AG10803 (cell line): ENCODE measurements at regions not wholly inside any gene's neighbourhood (a gene's known extent, or its start where the extent isn't known, plus 50 kb on each side); places are given as distances from the start of the nearest gene placed in this dataset.

Experiments
- DNase-seq: peaks from one replicate; pipeline ENCODE4 v3.0.0; 2010; ENCODE audit warnings: low read depth
- H3K4me3 ChIP-seq: 2 replicates; pipeline ENCODE4 v1.5.1; 2011; ENCODE audit warnings: mild to moderate bottlenecking, low read length, control low read depth
- TF ChIP-seq, protein P1 (sequence below): conservative IDR thresholded peaks from 2 replicates; pipeline ENCODE4 v1.5.1; 2011; ENCODE audit warnings: mild to moderate bottlenecking, low read length, control low read depth, inconsistent platforms

DNA sequence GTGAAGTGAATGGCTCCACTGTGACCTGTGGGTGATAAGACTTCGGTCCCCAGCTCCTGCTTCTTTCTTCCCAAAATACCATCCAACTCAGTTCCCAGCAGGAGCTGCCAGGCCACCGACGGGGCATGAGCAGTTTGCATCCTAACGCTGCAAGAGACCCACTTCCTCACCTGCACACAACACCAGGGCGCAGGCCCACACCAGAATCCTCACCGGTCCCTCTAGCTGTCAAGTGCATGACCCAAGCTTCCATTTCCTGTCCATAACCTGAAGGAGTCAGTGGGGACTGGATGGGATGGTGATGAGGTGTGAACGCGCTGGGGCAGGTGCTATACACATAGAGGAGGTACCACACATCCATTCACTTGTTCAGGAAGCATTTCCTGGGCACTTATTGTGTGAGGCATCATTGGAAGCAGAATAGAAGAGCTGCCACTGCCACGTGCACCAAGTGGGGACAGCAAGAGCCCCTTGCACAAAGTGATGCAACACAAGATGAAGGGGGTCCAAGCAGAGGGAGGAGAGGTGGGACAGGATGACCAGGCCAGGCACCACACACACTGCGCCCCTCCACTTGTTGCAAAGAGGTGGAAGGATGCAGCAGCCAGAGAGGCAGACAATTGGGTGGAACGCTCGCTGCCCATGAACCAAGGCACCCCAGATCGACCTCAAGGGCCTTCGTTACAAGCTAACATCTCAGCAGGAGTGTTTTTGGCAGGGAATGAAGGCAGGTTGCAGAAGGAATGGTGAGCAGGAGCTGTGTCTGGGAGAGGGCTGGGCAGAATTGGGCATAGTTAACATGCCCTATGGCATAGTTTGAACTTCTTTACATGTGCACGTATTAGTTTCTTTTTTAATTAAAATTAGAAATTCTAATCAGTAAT lies 605.8 kb upstream of the MGMT start:
- TF ChIP-seq, protein P1, sequence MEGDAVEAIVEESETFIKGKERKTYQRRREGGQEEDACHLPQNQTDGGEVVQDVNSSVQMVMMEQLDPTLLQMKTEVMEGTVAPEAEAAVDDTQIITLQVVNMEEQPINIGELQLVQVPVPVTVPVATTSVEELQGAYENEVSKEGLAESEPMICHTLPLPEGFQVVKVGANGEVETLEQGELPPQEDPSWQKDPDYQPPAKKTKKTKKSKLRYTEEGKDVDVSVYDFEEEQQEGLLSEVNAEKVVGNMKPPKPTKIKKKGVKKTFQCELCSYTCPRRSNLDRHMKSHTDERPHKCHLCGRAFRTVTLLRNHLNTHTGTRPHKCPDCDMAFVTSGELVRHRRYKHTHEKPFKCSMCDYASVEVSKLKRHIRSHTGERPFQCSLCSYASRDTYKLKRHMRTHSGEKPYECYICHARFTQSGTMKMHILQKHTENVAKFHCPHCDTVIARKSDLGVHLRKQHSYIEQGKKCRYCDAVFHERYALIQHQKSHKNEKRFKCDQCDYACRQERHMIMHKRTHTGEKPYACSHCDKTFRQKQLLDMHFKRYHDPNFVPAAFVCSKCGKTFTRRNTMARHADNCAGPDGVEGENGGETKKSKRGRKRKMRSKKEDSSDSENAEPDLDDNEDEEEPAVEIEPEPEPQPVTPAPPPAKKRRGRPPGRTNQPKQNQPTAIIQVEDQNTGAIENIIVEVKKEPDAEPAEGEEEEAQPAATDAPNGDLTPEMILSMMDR = no peak
- no peak overlapping the region for H3K4me3 ChIP-seq
- no peak for DNase-seq

- TF ChIP-seq, protein P1 = no peak
- DNase-seq = no peak
These were observed 603.6 kb upstream of the MGMT start for GRCh38 chr10:128863411-128863810.

DNA sequence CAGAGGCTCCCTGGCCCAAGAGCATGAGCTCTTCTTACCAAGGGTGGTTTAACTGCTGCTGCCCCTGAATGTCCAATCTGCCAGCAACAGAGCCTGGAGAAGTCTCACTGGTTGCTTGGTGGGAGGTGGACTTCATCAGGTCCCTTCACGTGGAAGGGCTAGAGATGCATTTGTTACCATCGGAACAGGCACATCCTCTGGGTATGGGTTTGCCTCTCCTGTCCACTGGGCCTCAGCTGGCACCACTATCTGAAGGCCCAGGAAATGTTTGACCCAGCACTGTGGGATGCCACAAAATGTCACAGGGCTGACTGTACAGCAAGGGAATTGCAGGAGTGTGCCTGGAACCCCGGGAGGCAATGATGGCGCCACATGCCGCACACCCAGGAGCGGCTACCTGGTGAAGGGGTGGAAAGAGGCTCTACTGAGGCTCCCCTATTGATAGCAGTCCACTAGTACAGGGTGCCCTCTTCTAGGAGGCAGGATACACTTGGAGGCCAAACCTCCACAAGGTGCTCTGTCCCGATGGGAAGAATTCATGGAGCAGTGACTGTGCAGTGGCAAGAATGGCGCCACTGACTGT lies 603.1 kb upstream of the MGMT start:
- TF ChIP-seq, protein P1 = no peak
- no peak for DNase-seq
- no peak overlapping the region for H3K4me3 ChIP-seq

More at GRCh38 chr10:128863411-128863810, 603.6 kb upstream of the MGMT start:
- no peak overlapping the region for H3K4me3 ChIP-seq

DNA sequence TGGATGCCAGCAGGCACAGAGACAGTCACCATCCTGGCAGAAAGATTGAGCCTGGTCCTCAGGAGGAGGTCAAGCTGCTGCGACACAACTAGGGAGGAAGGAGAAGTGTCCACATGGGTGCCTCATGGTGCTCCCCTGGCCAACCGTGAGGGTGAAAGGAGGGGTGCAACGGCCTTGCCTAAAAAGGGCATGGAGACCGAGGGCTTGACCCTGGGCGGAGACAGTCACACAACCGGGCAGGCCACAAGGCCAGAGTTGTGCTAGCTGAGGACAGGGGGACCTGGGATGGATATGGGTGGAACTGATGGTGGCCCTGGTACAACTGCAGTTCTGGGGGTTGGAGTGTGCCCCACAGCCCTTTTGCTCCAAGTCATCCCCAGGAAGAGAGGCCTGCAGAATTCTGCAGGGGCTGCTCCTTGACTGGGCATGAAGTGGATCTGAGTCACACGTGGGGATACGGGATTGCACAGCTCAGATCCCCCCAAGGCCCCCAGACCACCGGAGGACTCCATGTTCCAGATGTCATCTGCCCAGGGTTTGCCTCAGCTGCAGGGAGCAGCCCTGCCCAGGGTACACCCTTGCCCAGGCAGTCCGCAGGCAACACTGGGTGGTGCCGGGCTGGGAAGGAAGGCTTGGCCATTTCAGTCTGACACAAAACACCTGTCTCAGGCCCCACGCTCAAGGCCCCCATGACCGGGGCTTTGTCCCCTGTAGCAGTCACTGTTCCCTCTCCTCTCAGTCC lies 602.3 kb upstream of the MGMT start:
- no peak for DNase-seq
- TF ChIP-seq, protein P1 = no peak
- H3K4me3 ChIP-seq = no peak overlapping the region

DNA sequence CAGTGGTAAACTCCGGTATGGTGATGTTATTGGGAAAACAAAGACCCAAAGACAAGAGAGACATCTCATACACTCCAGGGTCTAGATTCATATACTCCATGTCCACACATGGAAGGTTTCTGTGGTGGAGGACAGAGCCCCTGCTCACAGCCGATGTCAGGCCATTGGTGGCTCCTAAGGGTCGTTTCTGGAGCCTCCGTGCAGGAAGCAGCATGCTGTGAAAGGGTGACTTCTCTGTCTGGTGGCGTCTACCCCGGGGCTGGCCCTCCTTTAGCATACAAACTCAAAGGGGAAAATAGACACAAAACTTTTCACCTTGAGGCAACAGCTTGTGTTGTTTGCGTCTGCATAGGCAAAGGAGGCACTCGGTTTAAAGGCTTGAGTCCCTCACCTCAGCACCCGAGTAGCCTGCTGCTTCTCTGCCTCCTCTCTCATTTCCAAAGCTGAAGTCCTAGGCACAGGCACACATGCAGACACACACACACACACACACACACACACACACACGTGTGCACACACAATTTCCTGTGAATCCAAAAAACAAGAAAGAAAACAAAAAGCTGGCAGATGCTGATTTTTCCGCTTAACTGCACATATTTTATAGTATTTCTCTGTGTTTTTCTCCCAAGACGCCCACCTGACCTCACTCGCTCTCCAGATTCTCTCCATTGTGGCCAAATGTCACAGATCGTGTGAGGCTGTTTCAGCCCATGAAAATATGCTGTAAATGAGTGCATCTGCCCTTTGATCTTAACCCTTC lies 601.4 kb upstream of the MGMT start:
- TF ChIP-seq, protein P1 = no peak
- no peak overlapping the region for H3K4me3 ChIP-seq
- no peak for DNase-seq

- no peak overlapping the region for H3K4me3 ChIP-seq
- DNase-seq = no peak
- TF ChIP-seq, protein P1 = no peak
These were observed 600.5 kb upstream of the MGMT start for GRCh38 chr10:128866551-128866950.
